Prostate gland (tissue), 2 donors: ENCODE measurements at regions not wholly inside any gene's neighbourhood (a gene's known extent, or its start where the extent isn't known, plus 50 kb on each side); places are given as distances from the start of the nearest gene placed in this dataset.
"Not testable (repeated sequence)": the region's sequence is repeated elsewhere in the genome, so short reads cannot be mapped to it uniquely, and the experiment has no call there.

Source experiments
- DNase-seq: peaks from one replicate; pipeline ENCODE4 v3.0.0-alpha.2; 2019; ENCODE audit warnings: low spot score
- H3K27ac ChIP-seq, 2 donors: fragments of 200-600 bp; sonication (generic); 2 replicates each; pipeline ENCODE4 v1.5.1; 2017 to 2019
- H3K27me3 ChIP-seq: fragments of 200-600 bp; sonication (generic); replicated peaks from 2 replicates; pipeline ENCODE4 v1.5.1; 2019; ENCODE audit not compliant: insufficient read depth
- H3K36me3 ChIP-seq, 2 donors: fragments of 200-600 bp; sonication (generic); 1 replicate in 1 of 2; 2 replicates in 1 of 2; pipeline versions ENCODE4 v1.5.1 to v1.8.1; 2017 to 2019
- H3K4me1 ChIP-seq: fragments of 200-600 bp; sonication (generic); replicated peaks from 2 replicates; pipeline ENCODE4 v1.5.1; 2019
- H3K4me3 ChIP-seq, 2 donors: fragments of 200-600 bp; sonication (generic); 2 replicates each; pipeline ENCODE4 v1.5.1; 2017 to 2019
- H3K9me3 ChIP-seq: fragments of 200-600 bp; sonication (generic); 2 replicates; pipeline ENCODE4 v1.5.1; 2017
- WGBS: methylation state at CpG from one replicate; pipeline ENCODE4 v1.1.5; 2018; 5-methylcytosine and 5-hydroxymethylcytosine counted together
- intact Hi-C: fragments of 100-400 bp; cut with DNase I; formaldehyde crosslinking; loops from one replicate; pipeline ENCODE4 v1.14.2; 2022

- H3K4me1 ChIP-seq, H3K27ac ChIP-seq, H3K9me3 ChIP-seq, intact Hi-C loops, H3K36me3 ChIP-seq, H3K4me3 ChIP-seq, H3K27me3 ChIP-seq: not testable (repeated sequence)
- WGBS = 95% methylated on average over 7 of the region's 9 CpGs
- peak; percentile 3 for DNase-seq
Measured at GRCh38 chr5:69907941-69908340, 117.1 kb upstream of the SERF1B start.

DNA sequence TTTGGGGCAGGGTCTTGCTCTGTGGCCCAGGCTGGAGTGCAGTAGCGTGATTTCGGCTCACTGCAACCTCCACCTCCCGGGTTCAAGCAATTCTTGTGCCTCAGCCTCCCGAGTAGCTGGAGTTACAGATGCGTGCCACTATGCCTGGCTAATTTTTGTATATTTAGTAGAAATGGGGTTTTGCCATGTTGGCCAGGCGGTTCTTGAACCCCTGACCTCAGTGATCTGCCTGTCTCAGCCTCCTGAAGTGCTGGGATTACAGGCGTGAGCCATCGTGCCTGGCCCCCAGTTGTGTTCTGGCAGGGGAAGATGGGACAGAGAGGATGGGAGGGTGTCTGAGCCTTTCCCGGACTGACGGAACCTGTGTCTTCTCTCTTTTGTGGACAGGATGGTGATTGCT is 111.3 kb upstream of the SERF1B start:
- peak; percentile 0 for DNase-seq
- 89% methylated on average over 8 of the region's 10 CpGs for WGBS
- H3K4me1 ChIP-seq, H3K27me3 ChIP-seq, H3K36me3 ChIP-seq, H3K4me3 ChIP-seq, H3K27ac ChIP-seq, intact Hi-C loops, H3K9me3 ChIP-seq: not testable (repeated sequence)
